Trophoblast cell (in vitro differentiated cells and primary cell): ENCODE measurements at regions not wholly inside any gene's neighbourhood (a gene's known extent, or its start where the extent isn't known, plus 50 kb on each side); places are given as distances from the start of the nearest gene placed in this dataset.

ENCODE experiments used
- DNase-seq, 2 donors: peaks; one replicate each; pipeline ENCODE4 v3.0.0-alpha.2; 2016
- H2AFZ ChIP-seq: 2 replicates; pipeline ENCODE4 v1.6.1; 2013; ENCODE audit warnings: low read length, moderate library complexity, mild to moderate bottlenecking; ENCODE audit not compliant: insufficient read depth, poor library complexity
- H2AK5ac ChIP-seq: 2 replicates; pipeline ENCODE4 v1.6.1; 2013; ENCODE audit warnings: mild to moderate bottlenecking, low read length
- H2BK120ac ChIP-seq: 2 replicates; pipeline ENCODE4 v1.6.1; 2013; ENCODE audit warnings: low read length, mild to moderate bottlenecking, moderate library complexity; ENCODE audit not compliant: insufficient read depth, poor library complexity
- H2BK12ac ChIP-seq: 2 replicates; pipeline ENCODE4 v1.6.1; 2013; ENCODE audit warnings: mild to moderate bottlenecking, low read length, moderate library complexity
- H2BK5ac ChIP-seq: 2 replicates; pipeline ENCODE4 v1.6.1; 2013; ENCODE audit warnings: low read length, low read depth, moderate library complexity, mild to moderate bottlenecking; ENCODE audit not compliant: poor library complexity
- H3K14ac ChIP-seq: 2 replicates; pipeline ENCODE4 v1.6.1; 2013; ENCODE audit warnings: mild to moderate bottlenecking, low read length
- H3K18ac ChIP-seq: 2 replicates; pipeline ENCODE4 v1.6.1; 2013; ENCODE audit warnings: mild to moderate bottlenecking, low read length
- H3K23ac ChIP-seq: 2 replicates; pipeline ENCODE4 v1.6.1; 2013; ENCODE audit warnings: low read length
- H3K27ac ChIP-seq: 2 replicates; pipeline ENCODE4 v1.5.1; 2013; ENCODE audit warnings: low read depth, mild to moderate bottlenecking, inconsistent platforms, low read length, moderate library complexity
- H3K27me3 ChIP-seq: 2 replicates; pipeline ENCODE4 v1.6.1; 2013; ENCODE audit warnings: inconsistent platforms, mild to moderate bottlenecking, low read length, moderate library complexity; ENCODE audit not compliant: insufficient read depth
- H3K36me3 ChIP-seq, 2 experiments: 1 replicate in 1 of 2; 2 replicates in 1 of 2; pipeline ENCODE4 v1.6.1; 2013; ENCODE audit warnings: low read length in 2 of 2, mild to moderate bottlenecking in 2 of 2, moderate library complexity in 1 of 2; ENCODE audit not compliant: insufficient read depth in 2 of 2, control insufficient read depth in 1 of 2
- H3K4ac ChIP-seq: 2 replicates; pipeline ENCODE4 v1.6.1; 2013; ENCODE audit warnings: low read depth, mild to moderate bottlenecking, low read length, moderate library complexity
- H3K4me1 ChIP-seq, 2 experiments: 1 replicate in 1 of 2; 2 replicates in 1 of 2; pipeline ENCODE4 v1.6.1; 2013; ENCODE audit warnings: low read length in 2 of 2, mild to moderate bottlenecking in 2 of 2, moderate library complexity in 1 of 2; ENCODE audit not compliant: insufficient read depth in 2 of 2, control insufficient read depth in 1 of 2
- H3K4me2 ChIP-seq: 2 replicates; pipeline ENCODE4 v1.6.1; 2013; ENCODE audit warnings: inconsistent platforms, mild to moderate bottlenecking, low read length, moderate library complexity
- H3K4me3 ChIP-seq: 2 replicates; pipeline ENCODE4 v1.5.1; 2013; ENCODE audit warnings: mild to moderate bottlenecking, low read depth, low read length, inconsistent platforms
- H3K79me1 ChIP-seq: one replicate; pipeline ENCODE4 v1.6.1; 2013; ENCODE audit warnings: low read length
- H3K79me2 ChIP-seq: 2 replicates; pipeline ENCODE4 v1.6.1; 2013; ENCODE audit warnings: low read length, mild to moderate bottlenecking; ENCODE audit not compliant: control insufficient read depth, insufficient read depth, poor library complexity
- H3K9ac ChIP-seq: 2 replicates; pipeline ENCODE4 v1.6.1; 2013; ENCODE audit warnings: mild to moderate bottlenecking, low read length
- H3K9me3 ChIP-seq: 2 replicates; pipeline ENCODE4 v1.6.1; 2013; ENCODE audit warnings: low read depth, mild to moderate bottlenecking, control low read depth, inconsistent platforms, low read length; ENCODE audit not compliant: insufficient read depth
- H4K12ac ChIP-seq: 2 replicates; pipeline ENCODE4 v1.6.1; 2013; ENCODE audit warnings: low read depth, mild to moderate bottlenecking, low read length, moderate library complexity
- H4K8ac ChIP-seq: 2 replicates; pipeline ENCODE4 v1.6.1; 2013; ENCODE audit warnings: low read depth, mild to moderate bottlenecking, low read length, moderate library complexity
- H4K91ac ChIP-seq: one replicate; pipeline ENCODE4 v1.6.1; 2013; ENCODE audit warnings: low read depth, mild to moderate bottlenecking, low read length, moderate library complexity
- WGBS: extraction: QIAGEN DNeasy Blood & Tissue Kit; methylation state at CpG from one replicate; pipeline ENCODE4 v1.1.7; 2013; ENCODE audit warnings: missing lambda C conversion rate; ENCODE audit not compliant: insufficient read length, insufficient coverage; ENCODE audit errors: extremely low coverage; 5-methylcytosine and 5-hydroxymethylcytosine counted together

- Histone ChIP-seq H3K4me3 (no peak overlapping the region), H3K27ac (no peak overlapping the region), H4K91ac (no peak overlapping the region), H3K9me3 (no peaks in the 10 kb centered on the region), H3K79me2 (no peaks in the 10 kb centered on the region), H4K8ac (no peak overlapping the region), H3K79me1 (no peaks in the 10 kb centered on the region), H3K4me1 (no peaks in the 10 kb centered on the region), H3K23ac (no peak overlapping the region), H4K12ac (no peak overlapping the region), H3K4me2 (no peak overlapping the region), H3K9ac (no peak overlapping the region), H3K36me3 (no peaks in the 10 kb centered on the region), H3K4ac (no peak overlapping the region), H2BK120ac (no peak overlapping the region), H2AFZ (no peak overlapping the region), H3K14ac (no peak overlapping the region), H3K27me3 (no peaks in the 10 kb centered on the region), H2BK12ac (no peak overlapping the region), H2BK5ac (no peak overlapping the region), H2AK5ac (no peak overlapping the region), H3K18ac (no peak overlapping the region)
- peak in 1 of 2 donors; percentile 28 for DNase-seq
- WGBS: no CpG with 5 or more reads among the region's 4 CpGs
Observed at GRCh38 chr15:96553006-96553405, 222.5 kb downstream of the NR2F2 start.

GRCh38 chr15:96553451-96553850, 223.0 kb downstream of the NR2F2 start:
- H3K9ac ChIP-seq: no peak overlapping the region
- no peak overlapping the region for H3K4me3 ChIP-seq
- no peaks in the 10 kb centered on the region for H3K9me3 ChIP-seq
- H3K4me1 ChIP-seq: no peaks in the 10 kb centered on the region
- no peak overlapping the region for H2AFZ ChIP-seq
- H4K8ac ChIP-seq: no peak overlapping the region
- no peak overlapping the region for H3K4ac ChIP-seq
- no peak overlapping the region for H3K27ac ChIP-seq
- H3K79me1 ChIP-seq: no peaks in the 10 kb centered on the region
- no peak overlapping the region for H3K4me2 ChIP-seq
- H3K14ac ChIP-seq: no peak overlapping the region
- H3K23ac ChIP-seq: no peak overlapping the region
- H2BK5ac ChIP-seq: no peak overlapping the region
- H3K27me3 ChIP-seq: no peaks in the 10 kb centered on the region
- no peaks in the 10 kb centered on the region for H3K79me2 ChIP-seq
- H4K12ac ChIP-seq: no peak overlapping the region
- no peak overlapping the region for H2AK5ac ChIP-seq
- no peak overlapping the region for H2BK12ac ChIP-seq
- no peak overlapping the region for H2BK120ac ChIP-seq
- no peaks in the 10 kb centered on the region for H3K36me3 ChIP-seq
- no CpG with 5 or more reads among the region's 5 CpGs for WGBS
- H3K18ac ChIP-seq: no peak overlapping the region
- H4K91ac ChIP-seq: no peak overlapping the region
- no peak for DNase-seq

DNA sequence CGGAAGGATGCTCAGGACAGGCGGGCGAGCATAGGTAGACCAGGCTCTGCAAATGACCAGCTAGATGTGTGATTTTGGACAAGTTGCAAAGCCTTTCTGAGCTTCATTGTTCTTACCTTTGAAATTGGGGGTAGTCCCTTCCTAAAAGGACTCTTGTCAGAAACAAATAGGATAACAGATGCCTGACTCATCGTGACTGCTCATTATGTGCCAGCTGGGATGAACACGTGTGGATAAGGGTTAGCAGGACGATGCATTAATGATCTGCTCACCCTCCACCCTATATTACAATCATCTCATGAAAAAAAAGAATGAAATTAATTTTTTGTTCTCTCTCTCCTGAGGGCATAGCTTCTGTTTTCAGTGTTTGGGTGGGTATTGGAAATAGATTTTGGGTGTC, 223.4 kb downstream of the NR2F2 start:
- H4K8ac ChIP-seq: no peak overlapping the region
- H2AFZ ChIP-seq: no peak overlapping the region
- no peak overlapping the region for H3K27ac ChIP-seq
- no CpG with 5 or more reads among the region's 6 CpGs for WGBS
- H3K4me1 ChIP-seq: no peaks in the 10 kb centered on the region
- H3K4ac ChIP-seq: no peak overlapping the region
- no peaks in the 10 kb centered on the region for H3K79me1 ChIP-seq
- no peak overlapping the region for H3K9ac ChIP-seq
- no peak overlapping the region for H4K91ac ChIP-seq
- no peak overlapping the region for H4K12ac ChIP-seq
- H3K4me3 ChIP-seq: no peak overlapping the region
- no peaks in the 10 kb centered on the region for H3K79me2 ChIP-seq
- H2BK12ac ChIP-seq: no peak overlapping the region
- DNase-seq: no peak
- H3K9me3 ChIP-seq: no peaks in the 10 kb centered on the region
- no peaks in the 10 kb centered on the region for H3K27me3 ChIP-seq
- no peaks in the 10 kb centered on the region for H3K36me3 ChIP-seq
- H3K4me2 ChIP-seq: no peak overlapping the region
- no peak overlapping the region for H3K18ac ChIP-seq
- no peak overlapping the region for H3K14ac ChIP-seq
- H3K23ac ChIP-seq: no peak overlapping the region
- H2BK5ac ChIP-seq: no peak overlapping the region
- no peak overlapping the region for H2AK5ac ChIP-seq
- no peak overlapping the region for H2BK120ac ChIP-seq

GRCh38 chr15:96554541-96554940, 224.0 kb downstream of the NR2F2 start:
- H3K4me2 ChIP-seq: no peak overlapping the region
- H3K27me3 ChIP-seq: no peaks in the 10 kb centered on the region
- no peaks in the 10 kb centered on the region for H3K9me3 ChIP-seq
- no peak overlapping the region for H2BK5ac ChIP-seq
- no peak overlapping the region for H3K9ac ChIP-seq
- H3K18ac ChIP-seq: no peak overlapping the region
- no peak overlapping the region for H2BK12ac ChIP-seq
- no peak overlapping the region for H3K4me3 ChIP-seq
- no peaks in the 10 kb centered on the region for H3K4me1 ChIP-seq
- no peak overlapping the region for H3K23ac ChIP-seq
- H2AFZ ChIP-seq: no peak overlapping the region
- H4K12ac ChIP-seq: no peak overlapping the region
- H3K14ac ChIP-seq: no peak overlapping the region
- H2BK120ac ChIP-seq: no peak overlapping the region
- no peaks in the 10 kb centered on the region for H3K79me1 ChIP-seq
- no peaks in the 10 kb centered on the region for H3K36me3 ChIP-seq
- H3K79me2 ChIP-seq: no peaks in the 10 kb centered on the region
- H3K27ac ChIP-seq: no peak overlapping the region
- no peak for DNase-seq
- H4K91ac ChIP-seq: no peak overlapping the region
- H4K8ac ChIP-seq: no peak overlapping the region
- H2AK5ac ChIP-seq: no peak overlapping the region
- H3K4ac ChIP-seq: no peak overlapping the region
